Lower lobe of right lung (tissue), 2 donors: ENCODE measurements at regions not wholly inside any gene's neighbourhood (a gene's known extent, or its start where the extent isn't known, plus 50 kb on each side); places are given as distances from the start of the nearest gene placed in this dataset.

Experiments
- ATAC-seq, 2 donors: fragments of 200-7000 bp; cut with Tn5 transposase; one replicate each; pipeline ENCODE4 v1.9.1; 2020 to 2022; ENCODE audit warnings: mild to moderate bottlenecking in 2 of 2, moderate library complexity in 2 of 2
- DNase-seq: peaks from one replicate; pipeline ENCODE4 v3.0.0-alpha.2; 2020
- H3K27ac ChIP-seq: fragments of 200-600 bp; one replicate; pipeline ENCODE4 v1.8.0; 2022
- H3K27me3 ChIP-seq: fragments of 200-600 bp; one replicate; pipeline ENCODE4 v1.8.0; 2022; ENCODE audit warnings: low read depth
- H3K36me3 ChIP-seq: fragments of 200-600 bp; one replicate; pipeline ENCODE4 v1.8.0; 2022; ENCODE audit warnings: mild to moderate bottlenecking
- H3K4me1 ChIP-seq: fragments of 200-600 bp; one replicate; pipeline ENCODE4 v1.8.0; 2022
- H3K4me3 ChIP-seq: fragments of 200-600 bp; one replicate; pipeline ENCODE4 v1.8.0; 2022; ENCODE audit warnings: mild to moderate bottlenecking
- H3K9me3 ChIP-seq: fragments of 200-600 bp; one replicate; pipeline ENCODE4 v1.8.0; 2022
- CTCF ChIP-seq: fragments of 200-600 bp; IDR thresholded peaks from one replicate; pipeline ENCODE4 v1.8.0; 2022; ENCODE audit warnings: antibody characterized with exemption, mild to moderate bottlenecking
- intact Hi-C: fragments of 100-400 bp; cut with DNase I; formaldehyde crosslinking; loops from one replicate; pipeline ENCODE4 v1.11.0; 2022
- donor health status: DM: no; HTN: yes; CAD: no; lungs with severe emphysema.

DNA sequence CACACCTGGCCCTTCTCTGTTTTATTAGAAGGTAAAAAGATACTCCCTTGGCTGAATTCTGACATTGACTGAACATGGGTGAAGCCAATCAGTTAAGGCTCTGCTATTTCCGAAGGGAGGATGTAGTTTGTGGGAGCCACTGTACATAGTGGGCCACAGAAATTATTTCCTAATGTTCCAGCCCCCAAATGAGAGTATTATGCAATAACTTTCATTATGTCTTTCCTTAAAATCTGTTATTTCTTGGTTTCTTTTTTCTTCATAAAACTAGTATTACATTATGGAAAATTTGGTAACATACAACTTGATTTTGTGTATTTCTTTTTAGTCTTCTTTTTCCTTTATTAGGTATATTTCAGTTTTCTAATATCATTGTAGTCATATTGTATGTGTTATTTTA, 51.9 kb upstream of the EP300 start:
- Histone ChIP-seq H3K36me3 (no peaks in the 10 kb centered on the region), H3K27ac (no peak overlapping the region), H3K9me3 (no peaks in the 10 kb centered on the region), H3K4me1 (no peaks in the 10 kb centered on the region), H3K27me3 (no peaks in the 10 kb centered on the region), H3K4me3 (no peak overlapping the region)
- TF ChIP-seq CTCF, result no peak
- no peak for DNase-seq
- intact Hi-C loops, result no loop called here
- ATAC-seq, result no peak

DNA sequence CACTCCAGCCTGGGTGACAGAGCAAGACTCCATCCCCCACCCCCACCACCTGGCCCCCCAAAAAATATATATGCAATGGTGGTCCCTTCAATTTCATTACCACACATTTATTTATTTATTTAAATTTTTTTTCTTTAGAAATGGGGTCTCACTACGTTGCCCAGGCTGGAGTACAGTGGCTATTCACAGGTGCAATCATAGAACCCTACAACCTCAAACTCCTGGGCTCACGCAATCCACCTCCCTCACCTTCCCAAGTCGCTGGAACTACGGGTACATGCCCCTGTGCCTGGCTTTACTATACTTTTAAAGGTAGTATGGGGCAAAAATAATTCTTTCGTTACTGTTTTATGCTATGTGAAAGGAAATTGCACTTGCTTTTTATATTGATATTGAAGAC, 50.9 kb upstream of the EP300 start:
- no peak overlapping the region for H3K4me3 ChIP-seq
- ATAC-seq (no peak), DNase-seq (no peak)
- H3K27ac ChIP-seq, result no peak overlapping the region
- H3K4me1 ChIP-seq, result no peaks in the 10 kb centered on the region
- H3K9me3 ChIP-seq, result no peaks in the 10 kb centered on the region
- no peak for TF ChIP-seq CTCF
- H3K36me3 ChIP-seq, result no peaks in the 10 kb centered on the region
- intact Hi-C loops, result no loop called here
- H3K27me3 ChIP-seq, result no peaks in the 10 kb centered on the region
